PC-3 (cell line): ENCODE measurements at regions not wholly inside any gene's neighbourhood (a gene's known extent, or its start where the extent isn't known, plus 50 kb on each side); places are given as distances from the start of the nearest gene placed in this dataset.

ENCODE experiments used
- CTCF ChIP-seq: fragments of 300-600 bp; sonication (generic); conservative IDR thresholded peaks from 2 replicates; pipeline ENCODE4 v1.5.1; 2017; ENCODE audit warnings: antibody characterized with exemption, low read depth, mild to moderate bottlenecking, low read length
- EZH2 ChIP-seq: fragments of 300-600 bp; sonication (generic); IDR thresholded peaks from one replicate; pipeline ENCODE4 v1.6.1; 2017; ENCODE audit warnings: antibody characterized with exemption, mild to moderate bottlenecking, low read length; ENCODE audit not compliant: unreplicated experiment
- EZH2phosphoT487 ChIP-seq: fragments of 300-600 bp; sonication (generic); IDR thresholded peaks from 2 replicates; pipeline ENCODE4 v1.6.1; 2018; ENCODE audit warnings: mild to moderate bottlenecking, antibody characterized with exemption, low read length, borderline replicate concordance

- TF ChIP-seq CTCF (no peak), EZH2 (no peak), EZH2phosphoT487 (no peak)
These were observed 235.9 kb upstream of the NOVA1 start for GRCh38 chr14:26833621-26834176.
